GM23338 (cell line): ENCODE measurements at regions not wholly inside any gene's neighbourhood (a gene's known extent, or its start where the extent isn't known, plus 50 kb on each side); places are given as distances from the start of the nearest gene placed in this dataset.
A peak's percentile ranks its signal among the peaks of the same experiment; 100 is the strongest.

Experiments used
- ATAC-seq: fragments of 200-7000 bp; cut with Tn5 transposase; 3 replicates; pipeline ENCODE4 v1.9.1; 2020
- DNase-seq: peaks from one replicate; pipeline ENCODE4 v3.0.0-alpha.2; 2015; ENCODE audit warnings: low spot score
- H2AFZ ChIP-seq: fragments of 200-600 bp; sonication (generic); 2 replicates; pipeline ENCODE4 v1.8.0; 2016; ENCODE audit warnings: antibody characterized with exemption, mild to moderate bottlenecking, moderate library complexity
- H3F3A ChIP-seq: fragments of 200-600 bp; sonication (generic); replicated peaks from 2 replicates; pipeline ENCODE4 v1.8.0; 2017; ENCODE audit warnings: antibody characterized with exemption, mixed run types, low read depth
- H3K27ac ChIP-seq: fragments of 200-600 bp; sonication (generic); 2 replicates; pipeline ENCODE4 v1.6.1; 2016; ENCODE audit warnings: low read depth
- H3K27me3 ChIP-seq: fragments of 200-600 bp; sonication (generic); 2 replicates; pipeline ENCODE4 v1.8.0; 2016; ENCODE audit warnings: mild to moderate bottlenecking, mixed run types, moderate library complexity; ENCODE audit not compliant: insufficient read depth
- H3K36me3 ChIP-seq: fragments of 200-600 bp; sonication (generic); 2 replicates; pipeline ENCODE4 v1.8.0; 2016; ENCODE audit warnings: mild to moderate bottlenecking; ENCODE audit not compliant: insufficient read depth
- H3K4me1 ChIP-seq: fragments of 200-600 bp; sonication (generic); 2 replicates; pipeline ENCODE4 v1.8.0; 2016; ENCODE audit warnings: mild to moderate bottlenecking, moderate library complexity; ENCODE audit not compliant: insufficient read depth
- H3K4me2 ChIP-seq: fragments of 200-600 bp; sonication (generic); 2 replicates; pipeline ENCODE4 v1.7.1; 2017; ENCODE audit warnings: mixed run types
- H3K4me3 ChIP-seq: fragments of 200-600 bp; sonication (generic); 2 replicates; pipeline ENCODE4 v1.6.1; 2016; ENCODE audit warnings: mixed run types
- H3K79me2 ChIP-seq: fragments of 200-600 bp; sonication (generic); replicated peaks from 2 replicates; pipeline ENCODE4 v1.8.0; 2017; ENCODE audit warnings: mild to moderate bottlenecking; ENCODE audit not compliant: insufficient read depth
- H3K9me2 ChIP-seq: fragments of 200-600 bp; sonication (generic); 2 replicates; pipeline ENCODE4 v1.8.0; 2017; ENCODE audit not compliant: insufficient read depth
- H4K20me1 ChIP-seq: fragments of 200-600 bp; sonication (generic); replicated peaks from 2 replicates; pipeline ENCODE4 v1.8.0; 2017; ENCODE audit warnings: mild to moderate bottlenecking; ENCODE audit not compliant: insufficient read depth
- H3K27ac Mint-ChIP-seq: 2 replicates; pipeline ENCODE4 v1.8.0; 2020; ENCODE audit warnings: inconsistent platforms, mild to moderate bottlenecking, moderate library complexity, mixed read lengths
- H3K27me3 Mint-ChIP-seq: 3 replicates; pipeline ENCODE4 v1.8.0; 2022; ENCODE audit warnings: low read depth, mild to moderate bottlenecking, moderate library complexity, mixed read lengths, inconsistent platforms; ENCODE audit not compliant: insufficient read depth, poor library complexity
- H3K36me3 Mint-ChIP-seq: 3 replicates; pipeline ENCODE4 v1.8.0; 2021; ENCODE audit warnings: low read depth, mild to moderate bottlenecking, inconsistent platforms, moderate library complexity, mixed read lengths
- H3K4me1 Mint-ChIP-seq: 3 replicates; pipeline ENCODE4 v1.8.0; 2020; ENCODE audit warnings: mild to moderate bottlenecking, inconsistent platforms, mixed read lengths
- H3K4me3 Mint-ChIP-seq: 3 replicates; pipeline ENCODE4 v1.8.0; 2021; ENCODE audit warnings: moderate library complexity, mild to moderate bottlenecking, inconsistent platforms, mixed read lengths
- H3K9me3 Mint-ChIP-seq: 3 replicates; pipeline ENCODE4 v1.8.0; 2020; ENCODE audit warnings: moderate library complexity, mild to moderate bottlenecking, inconsistent platforms, mixed read lengths
- EZH2phosphoT487 ChIP-seq: fragments of 200-600 bp; sonication (generic); IDR thresholded peaks from one replicate; pipeline ENCODE4 v1.8.1; 2018; ENCODE audit warnings: antibody characterized with exemption; ENCODE audit not compliant: unreplicated experiment
- JUNB ChIP-seq: IDR thresholded peaks from one replicate; pipeline ENCODE4 v1.6.1; 2016; ENCODE audit warnings: antibody characterized with exemption; ENCODE audit not compliant: unreplicated experiment
- NANOG ChIP-seq: IDR thresholded peaks from 2 replicates; pipeline ENCODE4 v1.6.1; 2016; ENCODE audit warnings: antibody characterized with exemption, borderline replicate concordance
- STAT1 ChIP-seq: IDR thresholded peaks from one replicate; pipeline ENCODE4 v1.6.1; 2016; ENCODE audit warnings: antibody characterized with exemption; ENCODE audit not compliant: unreplicated experiment
- ZNF114 ChIP-seq: fragments of 250-450 bp; sonication (Bioruptor Pico); IDR thresholded peaks from 2 replicates; pipeline ENCODE4 v1.5.0; 2020; ENCODE audit warnings: mild to moderate bottlenecking, moderate library complexity
- ZNF331 ChIP-seq: fragments of 250-450 bp; sonication (Bioruptor Pico); IDR thresholded peaks from 2 replicates; pipeline ENCODE4 v1.5.0; 2020; ENCODE audit warnings: low read depth, mild to moderate bottlenecking, moderate library complexity
- TF ChIP-seq, protein P1 (sequence below), 2 experiments: fragments of 200-600 bp in 1 of 2; sonication (generic) in 1 of 2; conservative IDR thresholded peaks; 2 replicates each; pipeline versions ENCODE4 v1.5.1 to v1.6.1; 2016 to 2017; ENCODE audit warnings: antibody characterized with exemption in 2 of 2, low read depth in 2 of 2, mild to moderate bottlenecking in 2 of 2, moderate library complexity in 1 of 2
- TF ChIP-seq, protein P2 (sequence below): IDR thresholded peaks from 2 replicates; pipeline ENCODE4 v1.6.1; 2016; ENCODE audit warnings: antibody characterized with exemption

DNA sequence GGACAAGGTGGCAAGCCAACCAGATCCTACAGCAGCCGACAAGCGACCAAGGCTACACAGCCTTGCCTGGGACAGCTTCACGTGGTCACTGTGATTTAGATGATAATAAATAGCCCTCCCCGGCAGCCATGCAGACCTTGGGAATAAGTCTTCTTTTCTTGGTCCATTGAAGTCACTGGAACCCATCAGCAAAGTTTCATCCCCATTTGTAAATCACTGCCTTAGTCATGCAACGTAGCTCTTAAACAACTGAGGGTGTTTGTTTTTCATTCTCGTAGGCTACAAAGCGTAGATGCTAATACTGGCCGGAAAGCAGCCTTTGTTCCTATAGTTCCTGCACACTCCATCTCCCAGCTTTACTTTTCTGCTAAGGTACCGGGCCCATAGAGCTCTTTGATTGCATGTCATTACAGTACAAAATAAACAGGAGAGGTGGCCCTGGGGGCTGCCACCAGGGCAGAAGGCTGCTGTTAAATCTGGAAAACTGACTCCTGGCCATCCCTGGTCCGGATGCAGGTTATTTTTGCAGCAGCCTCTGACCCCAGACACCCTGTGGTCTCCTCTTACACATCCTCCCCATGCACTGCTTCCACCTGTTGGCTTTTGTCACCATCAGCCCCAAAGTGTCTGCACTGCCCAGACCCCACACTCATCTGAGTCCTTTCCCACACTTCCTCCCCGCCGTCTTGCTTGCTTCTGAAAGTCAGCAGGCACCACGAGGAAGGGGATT, 105.5 kb downstream of the TOMM20 start:
- H3K27ac Mint-ChIP-seq, result no peak overlapping the region
- DNase-seq (peak; percentile 15), ATAC-seq (peak; percentile 53)
- H3K4me2 ChIP-seq, result peak overlapping the region; percentile 70; the same call in 1 of the 2 replicates
- peak overlapping the region; percentile 85 for H2AFZ ChIP-seq
- H3K27ac ChIP-seq, result no peak overlapping the region
- H3K4me3 Mint-ChIP-seq, result no peak overlapping the region
- H3K9me3 Mint-ChIP-seq, result peaks cover 13% of the 10 kb centered on the region; the same call in 2 of the 3 replicates
- peaks cover 6% of the 10 kb centered on the region for H3K27me3 Mint-ChIP-seq
- peaks cover 20% of the 10 kb centered on the region for H3K4me1 Mint-ChIP-seq
- no peaks in the 10 kb centered on the region for H3K79me2 ChIP-seq
- H4K20me1 ChIP-seq, result no peaks in the 10 kb centered on the region
- TF ChIP-seq NANOG, result no peak
- TF ChIP-seq STAT1, result no peak
- TF ChIP-seq, protein P1, sequence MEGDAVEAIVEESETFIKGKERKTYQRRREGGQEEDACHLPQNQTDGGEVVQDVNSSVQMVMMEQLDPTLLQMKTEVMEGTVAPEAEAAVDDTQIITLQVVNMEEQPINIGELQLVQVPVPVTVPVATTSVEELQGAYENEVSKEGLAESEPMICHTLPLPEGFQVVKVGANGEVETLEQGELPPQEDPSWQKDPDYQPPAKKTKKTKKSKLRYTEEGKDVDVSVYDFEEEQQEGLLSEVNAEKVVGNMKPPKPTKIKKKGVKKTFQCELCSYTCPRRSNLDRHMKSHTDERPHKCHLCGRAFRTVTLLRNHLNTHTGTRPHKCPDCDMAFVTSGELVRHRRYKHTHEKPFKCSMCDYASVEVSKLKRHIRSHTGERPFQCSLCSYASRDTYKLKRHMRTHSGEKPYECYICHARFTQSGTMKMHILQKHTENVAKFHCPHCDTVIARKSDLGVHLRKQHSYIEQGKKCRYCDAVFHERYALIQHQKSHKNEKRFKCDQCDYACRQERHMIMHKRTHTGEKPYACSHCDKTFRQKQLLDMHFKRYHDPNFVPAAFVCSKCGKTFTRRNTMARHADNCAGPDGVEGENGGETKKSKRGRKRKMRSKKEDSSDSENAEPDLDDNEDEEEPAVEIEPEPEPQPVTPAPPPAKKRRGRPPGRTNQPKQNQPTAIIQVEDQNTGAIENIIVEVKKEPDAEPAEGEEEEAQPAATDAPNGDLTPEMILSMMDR (conservative IDR thresholded peaks at IDR 0.05; ENCODE audit: low read depth in 2 of 2), result no peak
- no peak for TF ChIP-seq JUNB
- no peaks in the 10 kb centered on the region; the same call in 1 of the 2 replicates for H3K36me3 ChIP-seq
- no peaks in the 10 kb centered on the region for H3K27me3 ChIP-seq
- H3F3A ChIP-seq, result no peaks in the 10 kb centered on the region
- H3K9me2 ChIP-seq, result peaks cover 7% of the 10 kb centered on the region; the same call in 1 of the 2 replicates
- H3K4me3 ChIP-seq, result no peak overlapping the region
- peaks cover 16% of the 10 kb centered on the region for H3K4me1 ChIP-seq
- H3K36me3 Mint-ChIP-seq, result peaks cover 6% of the 10 kb centered on the region; the same call in 1 of the 3 replicates

DNA sequence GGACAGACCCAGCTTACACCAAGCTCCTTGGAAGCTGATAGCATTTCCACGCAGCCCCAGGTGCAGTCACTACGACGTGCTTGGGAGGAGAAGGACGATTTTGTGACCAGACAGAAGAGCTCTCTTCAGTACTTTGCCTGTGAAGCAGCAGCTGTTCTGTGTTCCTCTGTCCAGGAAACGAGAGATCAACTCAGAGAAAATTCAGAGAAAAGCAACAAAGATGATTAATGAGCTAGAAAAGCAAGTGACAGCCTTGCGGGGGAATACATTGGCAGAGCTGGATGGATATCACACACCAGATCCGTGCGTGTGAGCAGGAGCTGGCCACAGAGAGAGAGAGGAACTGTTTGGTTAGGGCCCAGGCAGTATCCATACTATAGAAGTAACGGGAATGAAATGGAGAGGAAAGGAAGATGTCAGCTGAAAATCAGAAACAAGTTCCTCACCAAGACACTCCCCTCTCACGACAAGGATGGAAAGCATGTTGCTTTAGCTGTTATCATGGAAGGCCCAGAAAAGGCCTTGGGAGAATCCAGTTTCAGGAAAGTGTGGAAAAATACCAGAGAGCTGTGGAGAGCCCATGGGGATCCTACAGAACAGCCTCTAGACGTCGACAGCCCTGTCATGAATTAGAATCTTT, 106.2 kb downstream of the TOMM20 start:
- Histone ChIP-seq H3K4me1 (peaks cover 16% of the 10 kb centered on the region), H3K4me2 (peak overlapping the region; percentile 70; the same call in 1 of the 2 replicates), H3K36me3 (no peaks in the 10 kb centered on the region; the same call in 1 of the 2 replicates), H3K79me2 (no peaks in the 10 kb centered on the region), H3K4me3 (no peak overlapping the region), H4K20me1 (no peaks in the 10 kb centered on the region), H3K27ac (no peak overlapping the region), H3F3A (no peaks in the 10 kb centered on the region), H3K9me2 (peaks cover 11% of the 10 kb centered on the region; the same call in 1 of the 2 replicates), H3K27me3 (no peaks in the 10 kb centered on the region), H2AFZ (peak overlapping the region; percentile 85)
- Mint-ChIP-seq H3K36me3 (peaks cover 5% of the 10 kb centered on the region; the same call in 1 of the 3 replicates), H3K27ac (no peak overlapping the region), H3K4me1 (peaks cover 20% of the 10 kb centered on the region), H3K27me3 (peaks cover 6% of the 10 kb centered on the region), H3K4me3 (no peak overlapping the region; the same call in 2 of the 3 replicates), H3K9me3 (peaks cover 6% of the 10 kb centered on the region; the same call in 2 of the 3 replicates)
- ATAC-seq (no peak; the same call in 2 of the 3 replicates), DNase-seq (no peak)
- TF ChIP-seq, protein P2, sequence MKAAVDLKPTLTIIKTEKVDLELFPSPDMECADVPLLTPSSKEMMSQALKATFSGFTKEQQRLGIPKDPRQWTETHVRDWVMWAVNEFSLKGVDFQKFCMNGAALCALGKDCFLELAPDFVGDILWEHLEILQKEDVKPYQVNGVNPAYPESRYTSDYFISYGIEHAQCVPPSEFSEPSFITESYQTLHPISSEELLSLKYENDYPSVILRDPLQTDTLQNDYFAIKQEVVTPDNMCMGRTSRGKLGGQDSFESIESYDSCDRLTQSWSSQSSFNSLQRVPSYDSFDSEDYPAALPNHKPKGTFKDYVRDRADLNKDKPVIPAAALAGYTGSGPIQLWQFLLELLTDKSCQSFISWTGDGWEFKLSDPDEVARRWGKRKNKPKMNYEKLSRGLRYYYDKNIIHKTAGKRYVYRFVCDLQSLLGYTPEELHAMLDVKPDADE, result no peak
- no peak for TF ChIP-seq EZH2phosphoT487
- TF ChIP-seq NANOG, result no peak
- TF ChIP-seq ZNF331, result no peak
- TF ChIP-seq ZNF114 (CRISPR knock-in tag), result no peak
